Stimulated activated CD4-positive, alpha-beta T cell treated with anti-CD3 and anti-CD28 coated beads, Interleukin-4, amount 100 ng/mL, for 48 hours (primary cell): ENCODE measurements at regions not wholly inside any gene's neighbourhood (a gene's known extent, or its start where the extent isn't known, plus 50 kb on each side); places are given as distances from the start of the nearest gene placed in this dataset.
"Not testable (repeated sequence)": the region's sequence is repeated elsewhere in the genome, so short reads cannot be mapped to it uniquely, and the experiment has no call there.

ENCODE experiments used
- DNase-seq, 2 donors: peaks; one replicate each; pipeline ENCODE4 v3.0.0-alpha.2; 2020; ENCODE audit warnings: low read depth in 2 of 2

DNA sequence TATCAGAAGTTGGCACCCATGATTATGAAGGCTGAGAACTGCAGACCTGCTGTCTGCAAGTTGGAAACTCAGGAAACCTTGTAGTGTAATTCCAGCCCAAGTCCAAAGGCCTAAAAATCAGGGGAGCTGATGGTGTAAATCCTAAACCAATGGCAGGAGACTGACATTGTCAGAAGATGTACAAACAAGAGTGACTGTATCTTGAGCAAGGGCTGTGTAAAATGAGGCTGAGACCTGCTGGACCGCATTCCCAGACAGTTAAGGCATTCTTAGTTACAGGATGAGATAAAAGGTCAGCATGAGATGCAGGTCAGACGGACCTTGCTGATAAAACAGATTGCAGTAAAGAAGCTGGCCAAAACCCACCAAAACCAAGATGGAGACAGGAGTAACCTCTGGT is 147.7 kb downstream of the COG6 start:
- no peak for DNase-seq

DNA sequence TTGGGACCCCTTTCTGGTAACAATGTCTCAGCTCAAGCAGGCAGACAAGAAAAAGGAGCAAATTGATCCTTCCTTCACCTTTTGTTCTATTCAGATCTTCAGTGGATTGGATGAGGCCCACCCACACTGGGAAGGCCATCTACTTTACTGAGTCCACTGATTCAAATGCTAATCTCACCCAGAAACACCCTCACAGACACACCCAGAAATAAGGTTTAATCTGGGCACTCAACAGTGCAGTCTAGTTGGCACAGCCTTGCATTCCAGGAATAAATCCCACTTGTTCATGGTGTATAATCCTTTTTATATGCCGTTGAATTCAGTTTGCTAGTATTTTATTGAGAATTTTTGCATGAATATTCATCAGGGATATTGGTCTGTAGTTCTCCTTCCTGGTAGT is 148.4 kb downstream of the COG6 start:
- no peak for DNase-seq

DNA sequence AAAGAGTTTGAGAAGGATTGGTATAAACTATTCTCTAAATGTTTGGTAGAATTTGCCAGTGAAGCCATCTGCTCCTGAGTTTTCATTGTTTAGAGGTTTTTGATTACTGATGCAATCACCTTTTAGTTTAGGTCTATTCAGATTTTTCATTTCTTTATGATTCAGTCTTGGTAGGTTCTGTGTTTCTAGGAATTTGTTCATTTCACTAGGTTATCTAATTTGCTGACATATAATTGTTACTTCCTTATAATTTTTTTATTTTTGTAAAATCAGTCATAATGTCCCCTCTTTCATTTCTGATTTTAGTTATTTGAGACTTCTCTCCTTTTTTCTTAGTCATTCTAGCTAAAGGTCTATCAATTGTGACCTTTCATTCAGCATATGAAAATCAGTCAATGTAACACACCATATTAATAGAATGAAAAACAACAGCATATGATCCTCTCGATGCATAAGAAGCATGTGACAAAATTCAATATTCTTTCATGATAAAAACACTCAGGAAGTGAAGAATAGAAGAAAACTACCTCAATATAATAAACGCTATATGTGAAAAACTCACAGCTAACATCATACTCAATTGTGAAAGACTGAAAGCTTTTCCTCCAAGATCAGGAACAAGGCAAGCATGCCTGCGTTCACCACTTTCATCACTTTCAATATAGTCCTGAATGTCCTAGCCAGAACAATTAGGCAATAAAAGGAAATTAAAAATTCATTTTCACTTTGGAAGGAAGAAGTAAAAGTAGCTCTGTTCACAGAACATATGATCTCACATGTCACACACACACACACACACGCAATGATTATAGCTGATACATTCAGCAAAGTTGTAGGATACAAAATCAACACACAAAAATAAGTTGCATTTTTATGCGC is 149.1 kb downstream of the COG6 start:
- no peak for DNase-seq

DNA sequence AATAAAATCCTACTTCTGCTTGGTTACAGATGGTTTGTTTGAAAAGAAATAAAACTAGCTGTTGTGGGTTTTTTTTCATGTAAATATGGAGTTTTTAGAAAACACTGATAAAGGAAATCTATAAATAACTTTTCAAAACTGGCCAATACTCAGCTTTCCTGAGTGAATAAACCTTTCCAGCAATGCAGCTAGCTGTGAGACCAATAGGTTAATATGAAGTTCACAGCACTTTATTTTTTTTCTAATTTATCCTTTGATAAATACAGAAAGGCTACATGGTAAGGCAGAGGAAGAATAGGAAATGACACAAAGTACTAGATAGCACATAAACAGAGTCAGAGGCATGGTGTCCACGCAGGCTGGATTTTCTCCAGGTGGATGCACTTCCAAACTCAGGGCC is 154.0 kb downstream of the COG6 start:
- DNase-seq, result no peak

DNA sequence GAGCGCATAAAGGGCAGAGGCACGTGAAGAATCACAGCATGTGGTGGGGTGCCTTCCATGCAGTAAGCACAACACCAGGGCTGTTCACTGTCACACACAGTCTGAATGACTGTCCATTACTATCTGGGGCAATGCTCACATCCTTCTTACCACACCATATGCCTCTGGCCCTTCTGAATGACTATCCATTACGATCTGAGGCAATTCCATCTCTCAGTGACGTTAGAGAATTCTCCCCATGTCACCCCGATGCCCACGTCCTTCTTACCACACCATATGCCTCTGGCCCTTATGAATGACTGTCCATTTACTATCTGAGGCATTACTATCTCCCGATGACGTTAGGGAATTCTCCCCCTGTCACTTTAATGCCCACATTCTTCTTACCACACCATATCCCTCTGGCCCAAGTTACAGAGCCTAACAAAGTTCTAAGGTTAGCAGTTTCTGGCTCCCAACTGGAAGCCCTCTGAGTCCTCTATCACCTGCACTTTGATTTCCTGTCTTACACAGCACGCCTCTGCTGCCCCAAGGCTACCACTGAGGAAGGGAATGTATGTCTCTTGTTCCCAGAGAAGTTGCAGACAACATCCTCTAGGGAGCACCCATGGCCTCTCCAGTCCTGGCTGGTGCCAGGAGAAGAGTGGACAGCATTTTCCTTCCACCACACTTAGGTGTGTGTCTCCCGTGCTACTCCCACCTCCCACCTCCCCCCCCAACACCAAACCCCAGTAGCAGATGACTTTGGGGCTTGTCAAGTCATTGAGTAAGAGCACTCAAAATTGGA is 154.8 kb downstream of the COG6 start:
- DNase-seq, result no peak

DNA sequence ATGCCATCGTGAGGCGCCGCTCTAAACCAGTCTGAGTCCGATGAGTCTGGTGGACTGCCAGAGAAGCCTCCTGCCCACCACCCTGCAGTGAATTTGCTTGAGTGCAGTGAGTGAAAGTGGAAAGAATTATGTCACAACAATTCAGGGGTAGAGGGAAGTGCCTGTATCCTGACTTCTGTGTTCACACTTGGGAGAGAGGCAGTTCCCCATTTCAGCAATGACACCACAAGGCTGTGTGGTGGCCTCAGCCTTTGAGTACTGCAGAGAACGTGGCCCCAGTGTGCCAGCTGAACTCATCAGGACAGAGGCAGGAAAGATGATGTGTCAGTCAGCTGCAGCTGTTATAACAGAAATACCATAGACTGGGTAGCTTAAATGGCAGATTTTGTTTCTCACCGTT is 155.6 kb downstream of the COG6 start:
- DNase-seq, result no peak

DNA sequence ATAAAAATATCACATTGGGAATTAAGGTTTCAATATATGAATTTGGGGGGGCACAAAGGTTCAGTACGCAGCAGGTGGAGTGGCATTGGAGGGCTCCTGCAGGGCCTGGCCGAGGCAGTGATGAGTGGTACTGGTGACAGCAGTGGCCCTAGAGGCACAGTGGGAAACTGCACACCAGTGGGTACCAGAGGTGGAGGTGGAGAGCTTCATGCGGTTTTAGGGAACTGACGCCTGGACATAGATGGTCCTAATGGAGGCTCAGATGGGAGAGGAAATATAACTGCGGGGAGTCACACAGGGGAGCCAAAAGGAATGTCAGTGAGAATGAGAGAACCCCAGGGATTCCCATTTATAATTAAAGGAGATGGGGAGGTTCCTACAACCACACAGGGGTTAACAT is 156.2 kb downstream of the COG6 start:
- no peak for DNase-seq

DNA sequence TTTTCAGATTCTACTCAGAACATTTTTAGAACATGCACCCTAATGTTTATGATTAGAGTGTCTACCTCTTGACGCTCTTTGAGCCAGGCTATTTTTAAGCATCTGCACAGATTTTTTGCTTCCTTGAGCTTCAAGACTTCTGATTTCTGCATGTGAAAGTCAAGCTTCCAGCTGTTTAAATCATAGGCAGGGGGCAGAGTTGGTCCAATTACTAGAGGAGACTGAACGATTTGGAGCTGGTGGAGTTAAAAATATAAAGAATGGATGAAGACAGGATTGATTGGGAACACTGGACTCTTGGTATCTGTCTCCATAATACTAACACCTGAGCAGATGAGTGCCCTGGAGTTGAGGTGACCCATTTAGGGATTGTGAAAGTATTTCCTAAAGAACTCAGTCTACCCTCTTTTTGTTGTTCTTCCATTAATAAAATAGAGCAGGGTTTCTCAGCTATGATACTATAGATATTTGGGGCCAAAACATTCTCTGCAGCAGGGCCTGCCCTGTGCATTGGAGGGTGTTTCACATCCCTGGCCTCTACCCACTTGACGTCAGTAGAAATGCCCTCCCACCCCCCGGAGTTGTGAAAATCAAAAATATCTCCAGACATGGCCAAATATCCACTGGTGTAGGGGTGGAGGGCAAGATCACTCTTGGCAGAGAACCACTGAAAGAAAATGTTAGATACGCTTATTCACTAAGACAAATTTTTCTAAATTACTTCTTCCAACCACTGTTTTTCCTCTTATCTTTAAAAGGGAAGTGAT is 160.1 kb downstream of the COG6 start:
- no peak for DNase-seq

DNA sequence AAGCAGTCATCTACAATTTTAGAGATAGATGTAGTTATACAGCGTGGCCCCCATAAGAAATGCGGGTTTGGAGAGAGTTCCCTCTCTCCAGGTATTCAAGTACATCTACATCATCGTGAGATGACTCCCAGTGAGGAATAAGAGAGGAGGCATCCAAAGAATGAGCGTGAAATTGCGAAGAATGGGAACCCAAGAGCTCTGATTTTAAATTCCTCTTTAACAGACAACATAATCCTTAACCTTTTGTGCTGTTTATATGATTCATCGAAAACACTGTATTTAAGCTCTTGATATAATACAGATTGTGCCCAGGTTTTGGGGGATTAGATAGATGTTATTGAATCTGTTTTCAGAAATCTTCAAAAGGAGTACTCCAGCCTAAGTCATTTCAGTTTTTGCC is 161.5 kb downstream of the COG6 start:
- DNase-seq, result no peak

DNA sequence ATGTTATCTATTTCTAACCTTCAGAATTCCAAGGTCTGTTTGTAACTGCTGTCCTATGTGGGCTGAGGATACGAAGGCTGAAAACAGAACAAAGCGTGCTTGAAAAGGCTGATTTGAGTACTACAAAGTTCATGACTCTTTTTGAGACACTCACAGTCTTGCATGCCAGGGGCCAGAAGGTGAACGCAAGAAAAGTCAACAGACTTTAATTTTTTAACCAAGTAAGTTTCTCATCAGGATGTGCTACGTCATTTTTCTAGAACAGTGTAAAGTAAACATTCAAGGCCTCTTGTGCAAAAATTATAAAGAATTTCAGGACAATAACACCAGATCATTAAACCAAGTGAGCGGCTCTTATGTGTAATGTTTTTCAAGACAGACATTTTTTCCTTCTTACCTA is 163.5 kb downstream of the COG6 start:
- no peak for DNase-seq

DNA sequence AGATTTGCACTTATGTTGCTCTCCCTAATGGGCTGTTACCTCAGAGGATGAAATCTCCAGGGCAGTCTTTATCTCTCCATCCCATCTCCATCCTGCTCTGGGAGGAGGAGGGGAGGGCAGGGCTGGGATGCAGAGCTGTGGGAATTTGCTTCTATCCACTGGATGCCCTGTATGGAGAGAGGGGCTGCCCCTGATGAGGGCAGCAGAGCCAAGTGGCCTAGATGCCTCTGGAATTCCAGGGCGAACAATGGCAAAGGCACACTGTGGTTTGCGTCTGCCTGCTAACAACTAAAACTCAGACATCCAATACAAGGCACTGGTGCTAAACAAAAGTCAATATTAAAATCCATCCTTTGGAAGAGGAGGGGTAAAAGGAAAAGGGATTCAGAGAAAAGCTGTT is 165.1 kb downstream of the COG6 start:
- DNase-seq, result no peak

DNA sequence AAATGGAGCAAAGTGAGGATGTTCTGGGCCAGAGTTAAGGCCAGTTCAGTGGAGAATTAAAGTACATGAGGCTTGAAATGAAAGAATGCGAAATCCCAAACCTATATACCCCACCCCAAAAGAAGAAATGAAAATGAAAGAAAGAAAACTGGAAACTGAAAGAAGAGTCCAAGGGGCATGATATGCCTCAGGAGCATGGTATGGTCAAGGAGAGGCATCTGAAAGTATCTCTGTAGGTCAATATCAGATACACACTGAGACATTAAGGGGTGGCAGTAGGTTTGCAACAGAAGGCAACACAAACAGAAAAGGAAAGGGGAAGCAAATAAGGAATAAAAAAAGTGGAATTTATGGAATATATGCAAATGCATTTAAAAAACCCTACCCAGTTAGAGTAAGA is 166.5 kb downstream of the COG6 start:
- no peak for DNase-seq

DNA sequence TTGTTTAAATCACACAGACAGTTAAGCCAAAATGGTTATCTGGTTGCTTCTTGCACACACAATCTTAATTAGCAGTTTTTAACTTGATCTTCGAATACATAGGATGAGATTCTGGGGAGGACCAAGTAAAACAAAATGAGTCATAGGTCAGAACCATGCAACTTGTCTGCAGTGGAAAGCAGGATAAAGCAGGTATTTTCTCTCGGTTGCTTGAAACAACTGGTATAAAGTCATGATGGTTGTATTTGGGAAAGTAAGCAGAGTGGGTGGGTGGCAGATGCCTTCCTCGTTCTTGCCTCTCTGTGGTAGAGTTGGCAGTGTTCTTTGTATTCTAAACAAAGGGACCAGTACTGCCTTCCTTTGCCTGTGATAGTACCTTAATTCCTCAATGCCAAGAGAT is 167.0 kb downstream of the COG6 start:
- DNase-seq, result no peak

DNA sequence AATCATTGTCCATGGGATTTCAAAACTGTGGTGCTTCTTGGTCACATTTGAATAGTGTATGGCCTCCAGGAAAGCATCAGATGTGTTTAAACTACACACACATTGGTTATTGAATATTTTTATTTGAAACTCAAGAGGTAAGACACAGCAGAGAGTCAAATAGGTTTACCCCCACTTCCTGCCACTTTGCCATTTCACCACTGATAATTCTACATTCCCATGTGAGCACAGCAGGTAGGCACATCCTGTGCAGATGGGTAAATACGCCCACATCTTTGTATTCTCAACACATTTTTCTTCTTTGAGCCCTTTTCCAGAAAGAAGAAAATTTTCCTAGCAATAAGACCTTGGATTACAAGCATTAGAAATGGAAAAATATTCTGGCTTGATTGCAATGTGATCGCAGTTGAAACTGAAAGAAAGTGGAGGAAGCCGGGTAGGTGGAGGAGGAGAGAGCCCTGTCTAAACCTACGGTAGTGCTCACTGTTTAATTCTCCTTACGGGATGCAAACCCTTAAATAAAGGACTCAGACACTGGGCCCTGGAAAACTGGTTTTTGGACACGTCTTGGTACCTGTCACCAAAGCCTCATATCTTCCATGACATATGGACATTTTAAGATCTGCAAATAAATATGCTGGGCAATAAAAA is 167.7 kb downstream of the COG6 start:
- DNase-seq, result no peak

DNA sequence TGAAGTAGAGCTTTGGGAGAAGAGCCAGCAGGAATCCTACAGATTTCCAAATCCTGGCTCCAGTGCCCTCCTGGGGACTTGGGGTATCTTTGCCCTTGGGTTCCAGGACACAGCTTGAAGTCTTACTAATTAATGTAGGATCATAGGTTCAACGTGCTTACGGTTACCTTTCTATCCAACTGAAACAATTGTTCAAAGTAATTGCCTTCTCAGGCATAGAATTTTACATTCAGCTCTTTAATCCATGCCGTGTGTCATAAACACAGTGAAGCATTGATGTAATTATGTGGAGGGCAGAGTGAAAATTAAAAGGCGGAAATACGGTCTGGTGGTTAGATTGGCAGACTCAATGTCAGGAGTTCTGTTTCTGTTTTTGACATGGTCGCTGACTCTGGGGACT is 170.4 kb downstream of the COG6 start:
- DNase-seq, result no peak

DNA sequence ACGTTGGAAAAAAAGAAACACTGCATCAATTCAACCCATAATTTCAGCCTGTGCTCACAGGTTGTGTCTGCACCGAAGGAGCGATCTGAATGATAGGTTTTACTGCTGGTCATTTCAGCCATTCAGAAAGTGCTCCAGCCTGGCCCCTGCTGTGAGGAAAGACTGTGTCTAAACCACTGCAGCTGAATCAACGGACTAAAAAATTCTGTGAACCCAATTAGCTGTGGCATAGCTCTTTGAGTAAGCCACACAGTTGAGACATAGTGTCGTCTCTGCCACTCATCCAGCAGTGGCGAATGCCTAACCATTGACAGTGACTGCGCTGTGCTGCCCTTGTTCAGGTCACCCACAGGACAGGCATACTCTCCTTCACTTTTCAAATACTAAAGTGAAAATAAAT is 179.8 kb downstream of the COG6 start:
- DNase-seq, result no peak

DNA sequence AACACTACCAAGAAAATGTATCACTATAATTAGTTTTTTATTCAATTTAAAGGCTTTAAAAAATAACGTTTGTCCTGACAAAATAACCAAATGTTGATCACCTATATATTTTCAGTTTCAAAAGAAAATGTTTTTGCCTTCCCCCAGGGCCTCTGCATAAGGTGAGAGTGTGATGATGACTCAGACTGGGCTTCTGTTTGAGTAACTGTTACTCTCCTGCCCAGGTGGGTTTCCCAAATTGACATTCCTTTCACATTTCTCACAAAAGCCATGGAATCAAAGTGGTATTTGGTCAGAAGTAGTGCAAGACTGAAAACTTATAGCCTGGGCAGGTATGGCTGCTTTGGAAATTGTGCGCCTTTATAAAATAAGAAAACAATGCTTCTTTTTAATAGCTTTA is 180.6 kb downstream of the COG6 start:
- no peak for DNase-seq

DNA sequence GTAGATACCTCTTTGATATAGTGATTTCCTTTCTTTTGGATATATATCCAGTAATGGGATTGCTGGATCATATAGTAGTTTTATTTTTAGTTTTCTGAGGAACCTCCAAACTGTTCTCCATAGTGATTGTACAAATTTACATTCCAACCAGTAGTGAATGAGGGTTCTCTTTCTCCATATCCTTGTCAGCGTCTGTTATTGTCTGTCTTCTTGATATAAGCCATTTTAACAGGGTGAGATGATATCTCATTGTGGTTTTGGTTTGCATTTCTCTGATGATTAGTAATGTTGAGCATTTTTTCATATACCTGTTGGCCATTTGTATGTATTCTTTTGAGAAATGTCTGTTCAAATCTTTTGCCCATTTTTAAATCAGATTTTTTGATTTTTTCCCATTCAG is 182.4 kb downstream of the COG6 start:
- not testable (repeated sequence) for DNase-seq

DNA sequence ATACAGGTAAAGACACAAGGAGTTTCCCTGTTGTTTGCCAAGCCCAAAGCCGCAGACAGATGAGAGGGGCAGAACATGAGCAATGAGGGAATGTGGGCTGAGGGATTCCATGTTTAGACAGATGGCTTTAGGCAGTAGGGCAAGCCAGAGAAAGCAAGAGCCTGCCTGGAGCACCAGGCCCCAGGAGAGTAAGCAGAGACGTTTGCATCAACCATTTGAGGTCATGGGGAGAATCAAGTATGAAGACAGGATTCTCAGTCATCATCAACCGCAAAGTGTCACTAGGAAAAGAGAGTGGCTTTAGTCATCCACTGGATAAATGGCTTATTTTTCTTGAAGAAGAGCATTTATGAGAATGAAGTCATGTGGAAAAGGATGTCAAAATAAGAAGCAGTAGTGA is 184.7 kb downstream of the COG6 start:
- DNase-seq, result no peak

DNA sequence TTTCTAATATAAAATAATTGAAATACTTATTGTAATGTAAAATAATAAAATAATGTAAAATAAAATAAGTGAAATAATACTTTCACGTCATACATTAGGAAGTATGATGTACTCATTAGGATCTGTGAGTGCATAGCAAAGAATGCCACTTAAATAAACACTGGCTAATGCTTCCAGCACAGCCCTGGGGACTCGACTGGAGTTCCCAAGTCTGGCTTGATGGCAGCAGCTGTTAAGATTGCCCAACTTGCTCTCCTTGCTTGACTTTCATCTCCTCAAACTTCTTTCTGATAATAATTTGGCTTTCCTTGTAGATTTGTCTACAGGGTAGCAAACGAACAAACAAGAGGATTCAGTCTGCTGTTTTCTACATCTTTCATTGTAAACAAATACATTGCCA is 191.9 kb downstream of the COG6 start:
- no peak for DNase-seq

DNA sequence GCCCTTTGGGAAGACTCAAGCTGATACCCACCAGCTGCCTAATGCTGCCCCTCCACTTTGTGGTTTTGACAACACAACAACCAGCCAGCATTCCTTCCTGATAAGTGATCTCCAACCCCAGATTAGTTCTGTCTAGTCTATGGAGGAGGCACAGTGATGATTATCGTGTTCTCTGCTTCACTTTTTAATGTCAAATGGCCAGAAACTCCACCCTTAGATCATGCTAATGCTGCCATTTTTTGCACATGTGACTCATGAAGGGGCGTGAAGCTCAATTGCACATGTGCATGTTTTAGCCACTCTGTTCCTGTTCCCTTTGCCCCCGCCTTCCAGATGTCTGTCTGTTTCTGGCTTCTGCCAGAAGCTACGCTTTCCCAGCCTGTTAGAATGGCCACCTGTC is 199.8 kb downstream of the COG6 start:
- DNase-seq, result no peak

DNA sequence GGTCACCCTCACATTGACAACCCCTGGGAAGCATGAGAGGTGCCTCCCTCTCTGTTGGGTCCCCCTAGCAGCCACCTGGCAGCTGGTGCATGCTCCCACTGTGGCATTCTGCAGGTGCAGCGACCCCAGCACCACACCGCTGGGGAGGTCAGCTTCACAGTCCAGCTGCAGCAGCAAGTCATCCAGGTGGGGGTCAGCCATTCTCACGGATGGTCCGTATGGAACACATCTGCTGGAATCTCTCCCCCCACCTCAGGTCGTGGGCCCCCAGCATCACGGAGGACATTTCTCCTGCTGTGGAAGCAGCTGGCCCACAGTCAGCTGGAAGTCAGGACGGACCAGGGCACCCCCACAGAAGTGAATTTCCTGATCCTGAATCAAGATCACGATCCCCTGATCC is 201.3 kb downstream of the COG6 start:
- no peak for DNase-seq
